ENCODE measurements at regions not wholly inside any gene's neighbourhood (a gene's known extent, or its start where the extent isn't known, plus 50 kb on each side); places are given as distances from the start of the nearest gene placed in this dataset.
A peak's percentile ranks its signal among the peaks of the same experiment; 100 is the strongest.
"Not testable (repeated sequence)": the region's sequence is repeated elsewhere in the genome, so short reads cannot be mapped to it uniquely, and the experiment has no call there.

DNA sequence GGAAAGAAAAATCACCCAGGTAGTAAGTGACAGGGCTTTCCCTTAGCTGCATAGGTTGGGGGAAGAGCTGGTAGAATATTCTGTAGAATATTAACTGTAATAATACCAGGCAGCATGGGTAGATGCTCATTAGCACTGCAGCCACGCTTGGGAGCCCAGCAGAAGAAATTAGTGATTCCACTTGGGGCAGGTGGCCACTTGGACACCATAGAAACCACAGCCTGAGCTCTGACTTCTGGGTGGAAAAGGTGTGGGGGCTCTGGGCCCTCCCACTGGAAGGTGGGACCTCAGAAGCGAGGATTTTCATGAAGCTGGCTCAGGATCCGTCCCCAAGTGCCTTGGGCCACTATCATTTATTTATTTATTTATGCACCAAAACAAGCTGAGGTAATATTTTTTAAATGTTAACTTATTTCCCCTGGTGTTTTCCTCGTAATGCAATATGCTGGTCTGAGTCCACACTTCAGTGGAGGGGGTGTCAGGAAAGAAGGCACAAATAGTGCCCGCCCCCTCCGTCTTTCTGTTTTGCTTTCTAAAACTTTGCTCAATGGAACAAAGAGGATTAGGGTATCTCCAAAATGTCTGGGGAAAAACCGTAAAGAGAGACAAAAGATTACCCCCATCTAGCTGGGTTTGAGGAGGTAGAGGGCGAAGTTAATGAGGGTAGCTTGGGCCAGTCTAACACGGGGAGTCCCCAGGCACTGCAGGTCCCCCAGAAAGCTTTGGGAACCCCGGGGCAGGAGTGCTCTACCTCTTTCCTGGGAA lies 75.2 kb upstream of the GADD45A start:
- peak in 3 of 4 donors; percentile 39 to 41 (median 39) for DNase-seq (ENCODE audit: low read depth in 4 of 4, low spot score in 3 of 4)

DNA sequence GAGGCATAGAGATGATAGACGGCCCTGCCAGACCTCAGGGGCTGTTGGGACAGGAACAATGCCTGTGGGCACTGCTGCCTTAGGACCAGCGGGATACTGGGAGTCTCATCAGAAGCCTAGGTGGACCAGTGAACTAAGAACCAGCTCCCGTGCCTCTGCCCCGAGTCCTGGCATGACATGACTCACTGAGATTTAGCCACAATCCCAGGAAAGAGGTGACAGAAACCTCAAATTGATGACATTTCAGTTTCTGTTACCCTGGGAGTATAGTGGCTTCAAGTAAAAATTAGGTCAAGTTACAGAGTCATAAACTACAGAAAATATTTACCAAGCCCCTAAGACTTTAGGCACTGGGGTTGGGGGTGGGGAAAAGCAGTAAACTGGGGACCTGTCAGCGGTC lies 74.6 kb upstream of the GADD45A start:
- no peak for DNase-seq (ENCODE audit: low read depth in 4 of 4, low spot score in 3 of 4)

DNA sequence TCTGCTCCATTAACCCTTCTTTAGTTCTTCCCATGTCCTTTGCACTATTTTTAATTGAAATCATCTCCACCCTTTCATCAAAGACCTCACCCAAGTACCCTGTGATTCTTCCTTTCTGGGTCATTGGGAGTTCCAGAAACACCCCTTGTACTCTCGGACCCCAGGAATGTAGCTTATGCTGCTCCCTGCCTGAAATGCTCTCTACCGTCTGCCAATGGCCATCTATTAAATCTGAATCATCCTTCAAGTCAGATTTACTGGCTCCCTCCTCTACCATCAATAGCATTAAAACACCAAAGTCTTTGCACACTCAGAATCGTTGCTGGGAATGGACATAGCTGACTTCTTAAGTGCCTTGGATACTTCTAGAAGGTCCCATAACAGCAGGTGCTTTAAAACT lies 73.2 kb upstream of the GADD45A start:
- no peak for DNase-seq (ENCODE audit: low read depth in 4 of 4, low spot score in 3 of 4)

DNA sequence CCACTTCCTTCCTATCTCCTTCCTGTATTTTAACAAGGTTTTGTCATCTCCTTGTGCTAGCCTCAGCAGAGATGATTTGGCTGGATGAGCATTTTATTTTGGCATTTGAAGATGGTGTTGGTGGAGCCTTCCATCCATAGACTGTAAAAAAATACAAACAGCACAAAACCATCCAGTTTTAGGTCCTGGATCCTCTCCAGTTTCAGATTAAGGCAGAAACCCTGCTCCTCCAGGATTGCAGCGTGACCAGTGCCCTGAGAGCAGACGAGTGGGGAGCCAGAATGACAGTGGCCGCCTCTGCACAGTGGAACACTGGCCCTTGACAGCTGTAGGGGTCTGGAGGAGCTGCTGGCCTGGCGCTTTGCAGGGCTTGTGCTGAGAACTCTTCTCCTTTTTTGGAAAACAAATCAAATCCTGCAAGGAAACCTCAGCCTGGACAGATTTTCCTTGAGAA lies 72.2 kb upstream of the GADD45A start:
- DNase-seq (ENCODE audit: low read depth in 4 of 4, low spot score in 3 of 4), result no peak

DNA sequence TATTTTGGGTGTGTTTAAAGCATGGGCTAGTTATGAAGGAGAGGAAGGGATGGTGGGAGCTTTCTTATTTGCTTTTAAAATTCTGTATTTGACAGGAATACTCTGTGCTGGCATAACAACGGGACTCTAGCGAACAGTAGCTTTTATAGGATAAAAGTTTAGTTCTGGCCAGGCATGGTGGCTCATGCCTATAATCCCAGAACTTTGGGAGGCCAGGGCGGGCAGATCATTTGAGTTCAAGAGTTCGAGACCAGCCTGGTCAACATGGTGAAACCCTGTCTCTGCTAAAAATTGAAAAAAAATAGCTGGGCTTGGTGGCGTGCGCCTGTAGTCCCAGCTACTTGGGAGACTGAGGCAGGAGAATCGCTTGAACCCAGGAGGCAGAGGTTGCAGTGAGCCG lies 71.5 kb upstream of the GADD45A start:
- not testable (repeated sequence) for DNase-seq (ENCODE audit: low read depth in 4 of 4, low spot score in 3 of 4)

- no peak for DNase-seq (ENCODE audit: low read depth in 4 of 4, low spot score in 3 of 4)
Observed at GRCh38 chr1:67614511-67614934, 70.5 kb upstream of the GADD45A start.

DNA sequence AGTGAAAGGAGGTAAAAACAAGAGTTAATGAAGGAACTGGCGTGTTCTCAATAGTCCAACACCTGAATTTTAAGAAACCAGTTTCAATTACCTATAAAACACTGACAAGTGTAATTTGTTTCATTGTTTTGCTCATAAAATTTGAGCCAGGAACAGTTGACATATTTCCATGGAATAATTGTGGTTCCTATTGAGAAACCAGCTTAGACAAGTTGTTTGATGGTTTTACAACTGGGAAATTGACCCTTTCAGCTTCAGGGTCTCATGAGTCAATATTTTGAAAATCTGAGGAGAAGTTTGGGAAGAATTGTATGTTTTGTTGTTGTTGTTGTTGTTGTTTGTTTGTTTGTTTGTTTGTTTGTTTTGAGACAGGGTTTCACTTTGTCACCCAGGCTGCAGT lies 69.1 kb upstream of the GADD45A start:
- no peak for DNase-seq (ENCODE audit: low read depth in 4 of 4, low spot score in 3 of 4)

DNA sequence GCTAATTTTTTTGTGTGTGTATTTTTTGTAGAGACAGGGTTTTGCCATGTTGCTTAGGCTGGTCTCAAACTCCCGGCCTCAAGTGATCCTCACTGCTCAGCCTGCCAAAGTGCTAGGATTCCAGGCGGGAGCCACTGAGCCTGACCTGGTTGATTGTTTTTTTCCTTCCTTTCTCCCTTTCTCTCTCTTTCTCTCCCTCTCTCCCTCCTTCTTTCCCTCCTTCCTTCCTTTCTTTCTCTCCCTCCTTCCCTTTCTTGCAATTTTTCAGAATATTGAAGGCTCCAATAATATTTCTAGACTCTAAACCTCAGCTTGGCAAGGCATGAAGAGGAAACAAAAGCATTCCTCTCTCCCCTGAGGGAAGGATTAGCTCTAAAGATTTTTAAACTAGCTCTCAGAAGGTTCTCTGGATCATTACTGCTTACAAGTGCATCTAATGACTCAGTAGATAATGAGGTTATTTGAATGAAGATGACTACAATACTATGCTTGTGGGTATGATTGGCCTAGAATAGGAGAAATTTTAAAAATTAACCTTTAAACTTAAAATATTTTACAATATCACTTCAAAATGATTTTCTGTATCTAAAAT lies 68.5 kb upstream of the GADD45A start:
- DNase-seq (ENCODE audit: low read depth in 4 of 4, low spot score in 3 of 4), result no peak

GRCh38 chr1:67618285-67619018 lies 66.5 kb upstream of the GADD45A start:
- no peak for DNase-seq (ENCODE audit: low read depth in 4 of 4, low spot score in 3 of 4)

DNA sequence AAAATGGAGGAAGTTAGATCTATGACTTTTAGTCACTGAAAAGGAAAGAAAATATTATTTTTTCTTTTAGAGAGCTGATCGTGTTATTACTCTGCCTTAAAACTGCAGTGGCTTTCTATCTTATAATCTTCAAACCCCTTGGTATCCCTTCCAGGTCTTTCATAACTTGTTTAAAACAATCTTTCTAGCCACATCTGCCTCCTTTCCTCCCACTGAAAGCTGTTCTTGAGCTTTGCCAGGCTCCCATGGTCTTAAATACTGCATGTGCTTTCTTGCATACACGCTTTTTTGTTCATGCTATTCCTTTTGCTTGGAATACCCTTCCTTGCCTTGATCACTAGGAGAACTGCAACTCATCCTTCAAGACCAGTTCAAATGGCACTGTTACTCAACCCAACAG lies 65.9 kb upstream of the GADD45A start:
- DNase-seq (ENCODE audit: low read depth in 4 of 4, low spot score in 3 of 4), result no peak

GRCh38 chr1:67623906-67624305 lies 61.1 kb upstream of the GADD45A start:
- DNase-seq (ENCODE audit: low read depth in 4 of 4, low spot score in 3 of 4), result no peak

DNA sequence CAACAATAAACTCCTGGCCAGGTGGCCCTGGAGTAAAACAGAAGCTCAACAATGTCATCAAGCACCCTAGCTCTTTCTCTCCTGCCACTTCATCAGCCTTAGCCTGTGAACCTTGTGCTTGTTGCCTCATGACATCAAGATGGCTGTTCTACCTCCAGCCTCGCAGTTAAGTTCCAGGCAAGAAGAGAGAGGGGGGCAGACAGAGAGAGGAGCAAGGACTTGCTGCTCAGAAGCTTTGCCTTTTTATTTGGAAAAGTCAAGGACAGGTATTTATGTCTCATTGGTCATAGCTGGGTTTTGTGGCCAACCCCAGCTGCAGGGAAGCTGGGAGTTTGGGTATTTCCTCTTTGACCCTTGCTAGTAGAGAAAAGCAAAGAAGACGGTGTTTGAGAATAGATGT lies 60.3 kb upstream of the GADD45A start:
- no peak for DNase-seq (ENCODE audit: low read depth in 4 of 4, low spot score in 3 of 4)

GRCh38 chr1:67626090-67626860 lies 58.7 kb upstream of the GADD45A start:
- DNase-seq (ENCODE audit: low read depth in 4 of 4, low spot score in 3 of 4), result no peak

- no peak for DNase-seq (ENCODE audit: low read depth in 4 of 4, low spot score in 3 of 4)
Observed at GRCh38 chr1:67626861-67627235, 58.2 kb upstream of the GADD45A start.

GRCh38 chr1:67627336-67627735 lies 57.7 kb upstream of the GADD45A start:
- no peak for DNase-seq (ENCODE audit: low read depth in 4 of 4, low spot score in 3 of 4)

DNA sequence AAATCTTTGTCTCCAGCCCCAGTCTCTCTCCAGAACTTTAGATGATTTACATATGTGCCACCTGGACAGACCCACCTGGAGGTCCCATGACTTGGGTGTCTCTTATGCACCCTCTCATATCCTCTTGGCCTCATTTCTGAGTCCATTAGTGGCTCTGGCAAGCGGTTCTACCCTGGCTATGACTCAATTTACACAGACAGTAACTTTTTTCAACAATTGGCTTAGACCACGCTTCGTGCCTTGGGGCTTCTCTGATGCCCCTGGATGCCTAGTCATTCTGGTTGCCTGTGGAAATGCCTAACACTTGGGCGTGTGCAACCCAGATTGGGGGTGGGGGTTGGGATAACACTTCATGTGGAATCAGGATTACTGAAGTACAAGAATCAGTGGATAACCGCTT lies 57.1 kb upstream of the GADD45A start:
- no peak for DNase-seq (ENCODE audit: low read depth in 4 of 4, low spot score in 3 of 4)

GRCh38 chr1:67629370-67630075 lies 55.5 kb upstream of the GADD45A start:
- no peak for DNase-seq (ENCODE audit: low read depth in 4 of 4, low spot score in 3 of 4)

- DNase-seq (ENCODE audit: low read depth in 4 of 4, low spot score in 3 of 4), result no peak
Observed at GRCh38 chr1:67630438-67631045, 54.5 kb upstream of the GADD45A start.

GRCh38 chr1:67632356-67632755 lies 52.6 kb upstream of the GADD45A start:
- DNase-seq (ENCODE audit: low read depth in 4 of 4, low spot score in 3 of 4), result no peak

Data from left renal pelvis (tissue), 4 donors.